ENCODE measurements at regions not wholly inside any gene's neighbourhood (a gene's known extent, or its start where the extent isn't known, plus 50 kb on each side); places are given as distances from the start of the nearest gene placed in this dataset.

DNA sequence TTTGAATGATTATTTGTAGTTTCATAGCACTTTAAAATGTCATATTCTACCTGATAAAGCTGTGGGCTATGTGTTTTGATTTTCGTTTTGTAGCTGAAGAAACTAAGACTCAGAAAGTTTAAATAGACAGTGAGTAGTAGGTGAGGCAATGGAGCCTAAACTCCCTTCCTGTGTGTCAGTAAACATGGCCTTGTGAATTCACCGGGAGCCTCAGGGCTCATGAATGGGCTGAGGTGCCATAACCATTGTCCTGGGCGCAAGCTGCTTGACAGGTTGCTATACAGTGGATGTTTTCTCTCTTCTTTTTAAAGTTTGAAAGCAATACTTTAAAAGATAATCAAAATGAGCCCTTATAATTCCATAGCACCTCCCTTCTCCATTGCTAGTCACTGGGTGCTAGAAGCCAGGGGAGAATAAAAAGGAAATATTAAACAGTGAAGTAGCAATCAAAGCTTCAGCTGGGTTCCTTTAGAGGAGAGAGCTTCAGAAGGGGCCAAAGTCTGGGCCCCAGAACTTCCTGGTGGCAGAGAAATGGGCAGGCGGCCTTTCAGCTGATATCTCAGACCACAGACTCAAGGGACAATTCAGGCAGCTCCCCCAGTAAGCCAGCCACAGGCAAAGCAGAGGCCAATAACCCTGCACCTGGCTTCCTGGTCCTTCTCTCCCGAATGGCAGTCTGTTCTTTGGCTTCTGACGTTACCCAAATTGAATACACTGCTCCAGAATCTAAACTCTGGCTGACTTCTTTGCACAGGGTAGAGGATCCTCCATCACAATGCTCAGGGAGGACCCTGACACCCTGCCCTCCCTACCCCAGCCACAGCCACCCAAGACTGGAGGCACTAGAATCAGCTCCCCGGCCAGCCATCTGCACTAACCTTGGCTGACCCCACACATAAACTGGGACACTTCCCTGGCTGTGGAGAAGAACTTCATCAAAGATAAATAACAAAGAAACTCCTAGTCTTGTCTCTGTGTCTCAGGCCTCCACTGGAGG, 51.8 kb upstream of the NPAS2 start:
- DNase-seq = no peak
